Daoy (cell line): ENCODE measurements at regions not wholly inside any gene's neighbourhood (a gene's known extent, or its start where the extent isn't known, plus 50 kb on each side); places are given as distances from the start of the nearest gene placed in this dataset.

Source experiments
- DNase-seq: peaks from one replicate; pipeline ENCODE4 v3.0.0-alpha.2; 2015; ENCODE audit warnings: low read depth

- no peak for DNase-seq
Observed at GRCh38 chr6:102641426-102641825, 1247.9 kb downstream of the GRIK2 start.

- DNase-seq: no peak
Observed at GRCh38 chr6:102631921-102632320, 1238.4 kb downstream of the GRIK2 start.

GRCh38 chr6:102623201-102623600 is 1229.7 kb downstream of the GRIK2 start:
- no peak for DNase-seq

- DNase-seq: no peak
Observed at GRCh38 chr6:102619585-102619984, 1226.1 kb downstream of the GRIK2 start.

- DNase-seq: no peak
Observed at GRCh38 chr6:102582569-102582968, 1189.1 kb downstream of the GRIK2 start.

- DNase-seq: no peak
Observed at GRCh38 chr6:102581378-102582124, 1188.0 kb downstream of the GRIK2 start.

GRCh38 chr6:102571236-102571908 is 1177.9 kb downstream of the GRIK2 start:
- DNase-seq: no peak

- DNase-seq: no peak
Observed at GRCh38 chr6:102562713-102563112, 1169.2 kb downstream of the GRIK2 start.

GRCh38 chr6:102553214-102553613 is 1159.7 kb downstream of the GRIK2 start:
- DNase-seq: no peak

GRCh38 chr6:102549221-102549874 is 1155.8 kb downstream of the GRIK2 start:
- no peak for DNase-seq

GRCh38 chr6:102525336-102525735 is 1131.8 kb downstream of the GRIK2 start:
- no peak for DNase-seq

- no peak for DNase-seq
Observed at GRCh38 chr6:102520966-102521365, 1127.5 kb downstream of the GRIK2 start.

GRCh38 chr6:102517506-102517905 is 1124.0 kb downstream of the GRIK2 start:
- DNase-seq: no peak

GRCh38 chr6:102501615-102502014 is 1108.1 kb downstream of the GRIK2 start:
- DNase-seq: no peak

GRCh38 chr6:102494808-102495207 is 1101.3 kb downstream of the GRIK2 start:
- no peak for DNase-seq

GRCh38 chr6:102493485-102493884 is 1100.0 kb downstream of the GRIK2 start:
- DNase-seq: no peak

GRCh38 chr6:102488729-102489128 is 1095.2 kb downstream of the GRIK2 start:
- DNase-seq: no peak

GRCh38 chr6:102485480-102485879 is 1092.0 kb downstream of the GRIK2 start:
- no peak for DNase-seq

- no peak for DNase-seq
Observed at GRCh38 chr6:102474041-102474807, 1080.7 kb downstream of the GRIK2 start.

GRCh38 chr6:102458990-102459389 is 1065.5 kb downstream of the GRIK2 start:
- no peak for DNase-seq

- DNase-seq: no peak
Observed at GRCh38 chr6:102438171-102438570, 1044.7 kb downstream of the GRIK2 start.

GRCh38 chr6:102417368-102417998 is 1024.0 kb downstream of the GRIK2 start:
- no peak for DNase-seq
